ENCODE measurements at regions not wholly inside any gene's neighbourhood (a gene's known extent, or its start where the extent isn't known, plus 50 kb on each side); places are given as distances from the start of the nearest gene placed in this dataset.

GRCh38 chr18:78898635-78899034 is 81.0 kb upstream of the SALL3 start:
- DNase-seq (ENCODE audit: low read depth in 2 of 2) = no peak

DNA sequence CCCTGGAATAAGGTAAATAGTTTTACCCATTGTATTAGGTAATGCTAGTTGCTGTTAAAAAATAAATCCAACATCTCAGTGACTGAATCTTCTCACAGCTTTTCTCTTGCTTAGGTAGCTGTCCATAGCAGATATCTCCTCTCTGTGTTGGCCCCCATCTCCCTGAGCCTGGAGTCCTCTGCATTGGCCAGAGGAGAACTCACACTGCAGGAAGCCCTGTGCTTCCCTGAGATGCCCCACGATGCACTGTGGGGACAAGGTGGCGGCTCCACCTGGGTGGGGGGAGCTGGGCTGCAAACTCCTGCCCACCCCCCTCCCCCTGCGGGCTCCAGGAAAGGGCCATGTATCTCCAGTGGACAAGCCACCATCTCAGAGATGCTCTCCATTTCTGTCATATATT is 80.4 kb upstream of the SALL3 start:
- DNase-seq (ENCODE audit: low read depth in 2 of 2) = no peak

DNA sequence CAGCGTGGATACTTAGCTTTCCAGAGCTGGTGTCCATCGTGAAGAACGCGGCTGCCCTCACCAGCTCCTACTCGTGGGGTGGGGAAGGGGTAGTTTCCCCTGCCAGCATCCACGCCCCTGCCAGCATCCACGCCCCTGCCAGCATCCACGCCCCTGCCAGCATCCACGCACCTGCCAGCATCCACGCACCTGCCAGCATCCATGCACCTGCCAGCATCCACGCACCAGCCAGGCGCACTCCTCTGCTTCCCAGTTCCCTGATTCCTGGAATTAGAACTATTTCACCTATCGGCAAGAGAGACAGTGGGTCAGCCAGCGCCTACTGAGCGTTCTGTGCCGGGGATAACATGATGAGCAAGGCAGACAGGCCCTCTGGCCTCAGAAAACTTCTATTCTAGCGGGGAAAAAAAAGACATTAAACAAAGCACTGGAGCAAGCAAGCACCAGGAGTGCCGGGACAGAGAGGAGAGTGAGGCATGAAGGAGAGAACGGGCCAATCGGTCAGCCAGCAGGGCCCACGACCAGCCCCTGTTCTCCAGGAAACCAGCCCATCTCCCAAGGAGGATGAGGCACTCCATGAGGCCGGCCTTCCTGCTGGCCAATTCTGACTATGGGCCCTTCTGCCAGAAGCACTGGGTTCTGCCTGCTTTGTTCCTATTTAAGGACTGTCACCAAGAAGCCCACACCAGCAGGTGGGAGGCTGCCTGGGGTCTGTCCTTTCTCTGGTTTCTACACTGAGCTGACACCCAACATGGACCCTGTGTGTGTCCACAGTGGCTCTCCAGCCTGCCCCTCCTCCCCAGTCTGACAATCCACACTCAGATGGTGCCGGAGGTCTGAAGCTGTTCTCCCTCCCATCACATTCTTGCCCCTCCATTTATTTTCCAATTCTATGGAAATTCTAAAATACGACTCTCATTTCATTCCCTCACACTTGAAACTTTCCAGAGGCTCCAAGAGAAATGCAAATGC is 78.4 kb upstream of the SALL3 start:
- no peak for DNase-seq (ENCODE audit: low read depth in 2 of 2)

- DNase-seq (ENCODE audit: low read depth in 2 of 2) = no peak
These were observed 77.5 kb upstream of the SALL3 start for GRCh38 chr18:78901923-78902794.

DNA sequence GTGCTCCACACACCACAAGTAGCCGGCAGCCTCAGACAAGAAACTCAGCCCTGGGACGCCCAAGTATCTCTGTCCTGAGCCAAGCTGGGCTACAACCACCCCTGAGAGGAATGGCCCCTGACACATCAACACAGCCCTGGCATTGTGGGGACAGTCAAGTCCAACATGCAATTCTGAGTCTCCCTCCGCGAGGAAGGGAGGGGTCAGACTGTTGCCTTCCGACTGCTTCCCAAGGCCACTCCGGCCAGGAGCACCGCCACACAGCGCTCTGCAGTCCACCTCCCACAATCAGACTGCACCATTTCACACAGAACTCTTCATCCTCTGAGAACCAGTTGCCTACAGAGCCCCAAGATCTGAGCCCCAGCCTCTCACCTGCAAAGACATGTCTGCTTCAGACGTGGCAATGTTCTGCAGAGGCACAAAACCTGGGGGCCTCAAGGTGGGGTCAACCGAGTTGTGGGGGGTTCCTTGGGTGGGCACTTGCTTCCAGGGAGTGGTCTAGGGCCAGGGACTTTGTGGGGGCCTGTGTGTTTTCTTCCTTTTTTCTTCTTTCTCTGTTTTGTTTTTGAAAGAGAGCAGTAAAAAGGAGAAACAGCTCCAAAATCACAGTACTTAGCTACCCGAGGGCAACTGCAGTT is 76.7 kb upstream of the SALL3 start:
- no peak for DNase-seq (ENCODE audit: low read depth in 2 of 2)

DNA sequence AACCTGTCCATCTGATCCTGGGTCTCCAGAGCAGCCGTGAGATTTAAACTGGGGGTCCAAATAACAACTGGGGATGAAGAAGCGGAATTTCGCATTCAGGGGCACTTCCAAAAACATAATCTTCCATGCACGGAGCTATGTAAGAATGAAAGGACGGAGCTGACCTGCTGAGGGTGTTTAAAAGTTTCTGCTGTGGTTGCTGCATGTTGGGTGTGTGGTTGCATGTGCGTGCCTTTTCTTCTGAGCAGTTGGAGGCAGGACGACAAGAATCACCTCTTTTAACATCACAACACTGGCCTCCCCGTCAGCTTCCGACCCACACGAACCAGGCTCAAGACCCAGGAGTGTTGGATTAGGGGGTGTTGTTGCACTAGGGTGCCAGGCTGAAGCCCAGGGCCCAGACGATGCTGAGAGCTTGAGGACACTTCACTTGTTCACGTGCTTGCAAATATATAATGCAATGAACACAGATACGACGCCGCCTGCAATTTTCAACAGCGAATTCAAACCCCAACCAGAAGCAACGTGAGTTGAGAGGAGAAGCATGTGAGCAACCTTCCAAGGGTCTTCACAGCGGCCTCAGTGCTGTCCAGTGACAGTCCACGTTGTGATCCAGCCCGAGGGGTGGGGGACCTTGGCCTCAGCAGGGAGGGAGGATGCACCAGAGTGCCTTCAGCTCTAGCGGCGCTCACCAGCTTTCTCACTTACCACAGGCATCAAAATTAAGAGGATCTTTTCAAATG is 76.0 kb upstream of the SALL3 start:
- no peak for DNase-seq (ENCODE audit: low read depth in 2 of 2)

GRCh38 chr18:78904179-78904531 is 75.5 kb upstream of the SALL3 start:
- DNase-seq (ENCODE audit: low read depth in 2 of 2) = no peak

DNA sequence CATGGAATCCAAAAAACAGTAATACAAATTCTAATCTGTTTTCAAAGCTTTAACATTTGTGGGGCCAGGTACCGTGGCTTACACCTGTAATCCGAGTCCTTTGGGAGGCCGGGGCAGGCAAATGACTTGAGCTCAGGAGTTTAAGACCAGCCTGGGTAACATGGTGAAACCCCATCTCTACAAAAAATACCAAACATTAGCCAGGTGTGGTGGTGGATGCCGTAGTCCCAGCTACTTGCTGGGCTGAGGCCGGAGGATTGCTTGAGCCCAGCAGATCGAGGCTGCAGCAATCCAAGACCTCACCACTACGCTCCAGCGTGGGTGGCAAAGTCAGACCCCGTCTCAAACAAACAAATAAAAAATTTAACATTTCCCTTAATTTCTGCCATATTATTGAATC is 74.3 kb upstream of the SALL3 start:
- no peak for DNase-seq (ENCODE audit: low read depth in 2 of 2)

DNA sequence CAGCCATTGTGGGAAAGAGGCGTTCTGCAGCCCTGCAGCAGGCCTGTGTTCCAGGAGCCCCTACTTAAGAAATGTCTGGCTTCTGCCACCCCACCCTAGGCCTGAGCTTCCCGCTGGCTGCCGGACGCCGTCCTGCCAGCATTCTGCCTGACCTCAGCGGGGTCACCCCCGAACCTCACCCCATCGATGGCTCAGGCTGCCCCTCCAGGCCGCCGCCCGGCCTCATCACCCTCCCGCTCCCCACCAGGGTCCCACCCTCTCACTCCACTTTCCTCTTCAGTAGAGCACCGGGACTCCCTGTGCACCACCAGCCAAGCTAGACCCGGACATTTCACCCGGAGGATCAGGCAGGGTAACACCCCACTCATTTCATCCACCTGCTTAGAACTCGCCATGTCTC is 73.6 kb upstream of the SALL3 start:
- no peak for DNase-seq (ENCODE audit: low read depth in 2 of 2)

- DNase-seq (ENCODE audit: low read depth in 2 of 2) = no peak
These were observed 71.0 kb upstream of the SALL3 start for GRCh38 chr18:78908462-78909260.

GRCh38 chr18:78911751-78912283 is 67.8 kb upstream of the SALL3 start:
- no peak for DNase-seq (ENCODE audit: low read depth in 2 of 2)

DNA sequence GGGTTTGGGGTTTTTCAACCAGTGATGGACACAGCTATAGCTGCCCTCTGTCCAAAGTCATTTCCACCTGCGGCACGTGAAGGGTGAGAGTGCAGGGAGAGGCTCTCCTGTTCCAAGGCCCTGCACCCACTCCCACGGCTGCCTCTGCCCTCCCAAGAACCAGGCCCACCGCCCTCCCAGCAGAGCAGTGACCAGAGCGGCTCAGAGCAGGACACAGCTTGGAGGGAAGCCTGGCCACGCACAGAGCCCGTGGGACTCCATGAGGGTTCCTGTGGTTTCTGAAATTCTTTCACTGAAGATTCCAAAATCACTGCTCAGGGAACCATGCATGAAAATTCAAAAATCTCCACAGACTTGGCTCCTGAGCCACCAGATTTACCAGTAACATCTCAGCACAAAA is 67.3 kb upstream of the SALL3 start:
- no peak for DNase-seq (ENCODE audit: low read depth in 2 of 2)

- no peak for DNase-seq (ENCODE audit: low read depth in 2 of 2)
These were observed 66.8 kb upstream of the SALL3 start for GRCh38 chr18:78912844-78913243.

- DNase-seq (ENCODE audit: low read depth in 2 of 2) = no peak
These were observed 66.2 kb upstream of the SALL3 start for GRCh38 chr18:78913395-78913794.

DNA sequence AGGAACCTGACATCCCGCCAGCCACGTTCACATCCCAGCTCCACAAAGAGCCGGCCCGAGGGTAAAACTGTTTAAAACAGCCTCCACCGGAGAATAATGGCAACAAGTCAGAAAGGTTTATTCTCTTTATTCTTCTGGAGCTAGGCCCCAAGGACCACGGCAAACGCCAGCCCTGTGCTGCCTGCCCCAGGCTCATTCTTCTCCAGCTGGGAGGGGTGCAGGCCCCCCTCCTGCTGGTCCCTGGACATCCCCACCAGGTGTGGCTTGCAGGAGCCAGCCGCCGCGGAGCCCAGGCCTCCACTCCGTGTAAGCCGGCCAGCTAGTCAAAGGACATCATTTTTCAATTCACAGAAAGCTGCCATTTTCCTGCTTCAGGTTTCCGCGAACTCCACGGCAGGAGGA is 65.8 kb upstream of the SALL3 start:
- no peak for DNase-seq (ENCODE audit: low read depth in 2 of 2)

GRCh38 chr18:78914249-78914935 is 65.2 kb upstream of the SALL3 start:
- DNase-seq (ENCODE audit: low read depth in 2 of 2) = no peak

GRCh38 chr18:78915446-78916008 is 64.1 kb upstream of the SALL3 start:
- DNase-seq (ENCODE audit: low read depth in 2 of 2) = no peak

DNA sequence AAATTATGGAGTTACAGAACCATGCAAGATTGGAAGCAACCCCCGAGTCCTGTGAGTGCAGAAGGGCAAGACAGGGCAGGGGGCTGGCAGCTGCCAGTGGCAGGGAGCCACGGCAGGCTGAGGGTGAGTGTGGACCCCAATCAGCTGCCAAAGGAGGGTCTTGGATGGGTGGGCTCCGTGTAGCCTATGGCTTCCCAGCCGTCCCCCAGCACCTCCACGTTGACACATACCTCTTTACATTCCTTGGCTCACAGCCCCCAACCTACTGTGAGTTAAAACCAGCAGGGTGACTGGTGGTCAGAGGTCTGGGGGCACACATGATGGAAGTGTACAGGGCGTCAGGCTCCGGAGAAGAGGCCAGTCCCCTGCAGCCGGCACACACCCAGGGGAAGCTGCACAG is 60.9 kb upstream of the SALL3 start:
- DNase-seq (ENCODE audit: low read depth in 2 of 2) = no peak

- no peak for DNase-seq (ENCODE audit: low read depth in 2 of 2)
These were observed 59.7 kb upstream of the SALL3 start for GRCh38 chr18:78919956-78920355.

Data from stimulated activated CD8-positive, alpha-beta memory T cell treated with anti-CD3 and anti-CD28 coated beads, Interleukin-7, amount 100 ng/mL, for 4 hours (primary cell).